SK-N-SH treated with all-trans-retinoic acid at 6 μM for 48 hours (cell line): ENCODE measurements at regions not wholly inside any gene's neighbourhood (a gene's known extent, or its start where the extent isn't known, plus 50 kb on each side); places are given as distances from the start of the nearest gene placed in this dataset.

ENCODE experiments used
- TCF4 ChIP-seq: fragments of 250-450 bp; sonication (Bioruptor Pico); IDR thresholded peaks from 2 replicates; pipeline ENCODE4 v1.8.0; 2021; ENCODE audit warnings: mild to moderate bottlenecking, moderate library complexity, borderline replicate concordance
- ZFP30 ChIP-seq: fragments of 450-650 bp; formaldehyde crosslinking; IDR thresholded peaks from 2 replicates; pipeline ENCODE4 v1.5.0; 2022; ENCODE audit warnings: mild to moderate bottlenecking, moderate library complexity
- ZNF70 ChIP-seq: fragments of 450-650 bp; formaldehyde crosslinking; IDR thresholded peaks from 2 replicates; pipeline ENCODE4 v1.5.0; 2020; ENCODE audit warnings: mild to moderate bottlenecking, moderate library complexity
- TF ChIP-seq, protein P1 (sequence below): fragments of 250-450 bp; sonication (Bioruptor Pico); IDR thresholded peaks from 2 replicates; pipeline ENCODE4 v1.8.0; 2020; ENCODE audit warnings: mild to moderate bottlenecking, moderate library complexity, borderline replicate concordance
- TF ChIP-seq, protein P2 (sequence below): fragments of 250-450 bp; sonication (Bioruptor Pico); IDR thresholded peaks from 2 replicates; pipeline ENCODE4 v1.5.1; 2020; ENCODE audit warnings: low read depth, mild to moderate bottlenecking, moderate library complexity

DNA sequence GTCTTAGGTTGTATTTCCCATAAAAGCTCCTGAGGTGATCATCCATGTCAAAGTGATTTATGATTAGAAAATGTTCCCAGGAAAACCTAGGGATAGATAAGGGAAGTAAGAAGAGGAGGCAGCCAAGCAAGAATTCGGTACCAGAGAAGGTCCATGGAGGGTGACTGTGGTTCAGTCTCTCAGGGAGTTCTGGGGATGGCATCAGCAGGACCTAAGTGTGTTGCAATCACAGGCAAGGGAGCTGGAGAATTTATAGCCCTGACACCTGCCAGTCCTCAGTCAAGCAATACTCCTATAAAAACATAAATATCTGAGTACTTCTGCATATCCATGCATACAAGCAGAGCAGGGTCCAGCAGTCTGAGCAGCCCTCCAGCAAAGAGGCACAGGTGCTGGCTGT is 95.6 kb upstream of the TOPAZ1 start:
- TF ChIP-seq, protein P1, sequence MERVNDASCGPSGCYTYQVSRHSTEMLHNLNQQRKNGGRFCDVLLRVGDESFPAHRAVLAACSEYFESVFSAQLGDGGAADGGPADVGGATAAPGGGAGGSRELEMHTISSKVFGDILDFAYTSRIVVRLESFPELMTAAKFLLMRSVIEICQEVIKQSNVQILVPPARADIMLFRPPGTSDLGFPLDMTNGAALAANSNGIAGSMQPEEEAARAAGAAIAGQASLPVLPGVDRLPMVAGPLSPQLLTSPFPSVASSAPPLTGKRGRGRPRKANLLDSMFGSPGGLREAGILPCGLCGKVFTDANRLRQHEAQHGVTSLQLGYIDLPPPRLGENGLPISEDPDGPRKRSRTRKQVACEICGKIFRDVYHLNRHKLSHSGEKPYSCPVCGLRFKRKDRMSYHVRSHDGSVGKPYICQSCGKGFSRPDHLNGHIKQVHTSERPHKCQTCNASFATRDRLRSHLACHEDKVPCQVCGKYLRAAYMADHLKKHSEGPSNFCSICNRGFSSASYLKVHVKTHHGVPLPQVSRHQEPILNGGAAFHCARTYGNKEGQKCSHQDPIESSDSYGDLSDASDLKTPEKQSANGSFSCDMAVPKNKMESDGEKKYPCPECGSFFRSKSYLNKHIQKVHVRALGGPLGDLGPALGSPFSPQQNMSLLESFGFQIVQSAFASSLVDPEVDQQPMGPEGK = no peak
- TF ChIP-seq ZNF70 (no peak), ZFP30 (no peak), TCF4 (no peak)
- TF ChIP-seq, protein P2, sequence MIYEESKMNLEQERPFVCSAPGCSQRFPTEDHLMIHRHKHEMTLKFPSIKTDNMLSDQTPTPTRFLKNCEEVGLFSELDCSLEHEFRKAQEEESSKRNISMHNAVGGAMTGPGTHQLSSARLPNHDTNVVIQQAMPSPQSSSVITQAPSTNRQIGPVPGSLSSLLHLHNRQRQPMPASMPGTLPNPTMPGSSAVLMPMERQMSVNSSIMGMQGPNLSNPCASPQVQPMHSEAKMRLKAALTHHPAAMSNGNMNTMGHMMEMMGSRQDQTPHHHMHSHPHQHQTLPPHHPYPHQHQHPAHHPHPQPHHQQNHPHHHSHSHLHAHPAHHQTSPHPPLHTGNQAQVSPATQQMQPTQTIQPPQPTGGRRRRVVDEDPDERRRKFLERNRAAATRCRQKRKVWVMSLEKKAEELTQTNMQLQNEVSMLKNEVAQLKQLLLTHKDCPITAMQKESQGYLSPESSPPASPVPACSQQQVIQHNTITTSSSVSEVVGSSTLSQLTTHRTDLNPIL (CRISPR knock-in tag) = no peak
